ENCODE measurements at regions not wholly inside any gene's neighbourhood (a gene's known extent, or its start where the extent isn't known, plus 50 kb on each side); places are given as distances from the start of the nearest gene placed in this dataset.

GRCh38 chr3:184477940-184478339, 83.6 kb upstream of the EPHB3 start:
- TF ChIP-seq POLR2A (IDR thresholded peaks at IDR 0.05) (no peak), CTCF (IDR thresholded peaks at IDR 0.05) (no peak)

All from Peyer's patch (tissue), 4 donors.